Spleen (tissue), 11 donors: ENCODE measurements at regions not wholly inside any gene's neighbourhood (a gene's known extent, or its start where the extent isn't known, plus 50 kb on each side); places are given as distances from the start of the nearest gene placed in this dataset.

ENCODE experiments used
- DNase-seq: peaks from one replicate; pipeline ENCODE4 v3.0.0-alpha.2; 2020
- H3K27ac ChIP-seq, 8 donors: fragments of 200-600 bp; sonication (generic) in 7 of 8; 1 replicate in 4 of 8; 2 replicates in 4 of 8; pipeline versions ENCODE4 v1.5.0 to v1.8.0; 2016 to 2021; ENCODE audit warnings: inconsistent platforms in 4 of 8, mild to moderate bottlenecking in 4 of 8, moderate library complexity in 1 of 8
- H3K27me3 ChIP-seq, 7 donors: fragments of 200-600 bp; sonication (generic) in 6 of 7; replicated peaks in 1 of 7; 1 replicate in 4 of 7; 2 replicates in 3 of 7; pipeline versions ENCODE4 v1.5.0 to v1.8.0; 2016 to 2021; ENCODE audit warnings: inconsistent platforms in 3 of 7, mild to moderate bottlenecking in 1 of 7
- H3K36me3 ChIP-seq, 6 donors: fragments of 200-600 bp; sonication (generic) in 5 of 6; 1 replicate in 4 of 6; 2 replicates in 2 of 6; pipeline versions ENCODE4 v1.5.0 to v1.8.0; 2016 to 2021; ENCODE audit warnings: inconsistent platforms in 2 of 6
- H3K4me1 ChIP-seq, 6 donors: fragments of 200-600 bp; sonication (generic) in 5 of 6; 1 replicate in 3 of 6; 2 replicates in 3 of 6; pipeline versions ENCODE4 v1.5.0 to v1.8.0; 2016 to 2021; ENCODE audit warnings: inconsistent platforms in 3 of 6
- H3K4me3 ChIP-seq, 8 donors: fragments of 200-600 bp; sonication (generic) in 7 of 8; 1 replicate in 4 of 8; 2 replicates in 4 of 8; pipeline versions ENCODE4 v1.5.0 to v1.8.0; 2016 to 2021; ENCODE audit warnings: inconsistent platforms in 4 of 8, mild to moderate bottlenecking in 4 of 8, moderate library complexity in 2 of 8
- H3K9me3 ChIP-seq, 8 donors: fragments of 200-600 bp; sonication (generic) in 7 of 8; 1 replicate in 4 of 8; 2 replicates in 4 of 8; pipeline versions ENCODE4 v1.5.0 to v1.8.0; 2016 to 2021; ENCODE audit warnings: inconsistent platforms in 4 of 8
- CTCF ChIP-seq, 11 experiments: fragments of 200-600 bp in 7 of 11; fragments of 450-650 bp in 4 of 11; sonication (generic) in 4 of 11; IDR thresholded peaks in 8 of 11; conservative IDR thresholded peaks in 3 of 11; 1 replicate in 7 of 11; 2 replicates in 4 of 11; pipeline versions ENCODE4 v1.4.0 to v1.8.0; 2016 to 2021; ENCODE audit warnings: antibody characterized with exemption in 11 of 11, inconsistent platforms in 4 of 11, mild to moderate bottlenecking in 1 of 11
- POLR2A ChIP-seq, 3 donors: fragments of 450-650 bp; IDR thresholded peaks; one replicate each; pipeline ENCODE4 v1.5.1; 2017; ENCODE audit warnings: antibody characterized with exemption in 3 of 3, mild to moderate bottlenecking in 1 of 3
- POLR2AphosphoS5 ChIP-seq, 3 donors: sonication (generic); formaldehyde crosslinking; IDR thresholded peaks; one replicate each; pipeline ENCODE4 v1.5.1; 2017; ENCODE audit warnings: antibody characterized with exemption in 3 of 3
- WGBS, 5 donors: extraction: QIAGEN DNeasy Blood & Tissue Kit in 3 of 5; methylation state at CpG; one replicate each; pipeline versions ENCODE4 v1.1.5 to v1.1.7; 2013 to 2018; 5-methylcytosine and 5-hydroxymethylcytosine counted together
- intact Hi-C: fragments of 100-400 bp; cut with DNase I; formaldehyde crosslinking; loops from one replicate; pipeline ENCODE4 v1.15.0; 2023; ENCODE audit warnings: low total_unique reads
- donor health status: healthy with polysubstance abuse.
- donor health status: DM: no; HTN: no; CAD: no; lungs with moderate emphysema.
- donor health status: DM: no; HTN: no; CAD: no.
- donor health status: Bipolar disorder and iron deficiency.
- donor health status: healthy.
- donor health status: DM: no; HTN: no; CAD: no.
- donor health status: DM: yes; HTN: yes; CAD: no.

GRCh38 chr2:47265158-47265557, 88.8 kb upstream of the CALM2 start:
- WGBS, 5 donors, result 70 to 84% (median 81%) methylated on average over 8 of the region's 8 CpGs
- Histone ChIP-seq H3K27ac (no peak overlapping the region), H3K27me3 (no peaks in the 10 kb centered on the region), H3K4me3 (no peak overlapping the region), H3K4me1 (peaks cover 0 to 17% (median 6%) of the 10 kb centered on the region in 6 donors), H3K36me3 (no peaks in the 10 kb centered on the region), H3K9me3 (no peaks in the 10 kb centered on the region)
- no peak for TF ChIP-seq CTCF (IDR thresholded peaks at IDR 0.05 in 8 of 11, conservative IDR thresholded peaks at IDR 0.05 in 3 of 11)
- no peak for TF ChIP-seq POLR2A (IDR thresholded peaks at IDR 0.05)
- no peak for TF ChIP-seq POLR2AphosphoS5 (IDR thresholded peaks at IDR 0.05)
- DNase-seq, result no peak
- intact Hi-C loops, result no loop called here

- Histone ChIP-seq H3K27me3 (no peaks in the 10 kb centered on the region), H3K4me1 (peaks cover 0 to 14% (median 6%) of the 10 kb centered on the region in 6 donors), H3K4me3 (no peak overlapping the region), H3K36me3 (no peaks in the 10 kb centered on the region), H3K9me3 (no peaks in the 10 kb centered on the region), H3K27ac (no peak overlapping the region)
- no peak for TF ChIP-seq CTCF (IDR thresholded peaks at IDR 0.05 in 8 of 11, conservative IDR thresholded peaks at IDR 0.05 in 3 of 11)
- no peak for TF ChIP-seq POLR2A (IDR thresholded peaks at IDR 0.05)
- no peak for TF ChIP-seq POLR2AphosphoS5 (IDR thresholded peaks at IDR 0.05)
- DNase-seq, result no peak
- 91 to 100% (median 97%) methylated on average over 7 to 8 of the region's 8 CpGs for WGBS, 5 donors
- intact Hi-C loops, result no loop called here
Observed at GRCh38 chr2:47264686-47265085, 88.4 kb upstream of the CALM2 start.

DNA sequence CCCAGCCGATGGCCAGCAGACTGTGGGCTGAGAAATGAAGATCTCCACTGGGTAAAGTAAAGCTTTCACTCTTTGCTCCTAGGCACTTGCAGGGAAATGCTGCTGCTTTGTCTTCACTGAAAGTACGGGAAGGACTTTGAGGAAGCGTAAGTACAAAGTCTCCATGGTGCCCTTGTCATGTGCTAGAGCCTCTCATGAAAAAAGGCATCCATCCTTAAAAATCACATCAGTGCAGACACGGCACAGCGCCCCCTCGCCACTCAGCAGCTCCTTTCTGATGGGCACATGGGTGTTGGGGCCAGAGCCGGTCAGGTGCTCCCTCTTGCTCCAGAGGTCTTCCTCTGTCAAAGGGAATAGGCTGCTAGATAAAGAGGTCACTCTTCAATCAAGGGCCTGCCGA, 87.8 kb upstream of the CALM2 start:
- DNase-seq, result no peak
- TF ChIP-seq CTCF (IDR thresholded peaks at IDR 0.05 in 8 of 11, conservative IDR thresholded peaks at IDR 0.05 in 3 of 11) (no peak), POLR2A (IDR thresholded peaks at IDR 0.05) (no peak), POLR2AphosphoS5 (IDR thresholded peaks at IDR 0.05) (no peak)
- no peaks in the 10 kb centered on the region for H3K36me3 ChIP-seq
- no peak overlapping the region for H3K4me3 ChIP-seq
- no peaks in the 10 kb centered on the region for H3K9me3 ChIP-seq
- peaks cover 0 to 9% (median under 1%) of the 10 kb centered on the region in 6 donors for H3K4me1 ChIP-seq
- no peak overlapping the region for H3K27ac ChIP-seq
- WGBS, 5 donors, result 76 to 89% (median 82%) methylated on average over 8 of the region's 8 CpGs
- intact Hi-C loops, result no loop called here
- no peaks in the 10 kb centered on the region for H3K27me3 ChIP-seq

DNA sequence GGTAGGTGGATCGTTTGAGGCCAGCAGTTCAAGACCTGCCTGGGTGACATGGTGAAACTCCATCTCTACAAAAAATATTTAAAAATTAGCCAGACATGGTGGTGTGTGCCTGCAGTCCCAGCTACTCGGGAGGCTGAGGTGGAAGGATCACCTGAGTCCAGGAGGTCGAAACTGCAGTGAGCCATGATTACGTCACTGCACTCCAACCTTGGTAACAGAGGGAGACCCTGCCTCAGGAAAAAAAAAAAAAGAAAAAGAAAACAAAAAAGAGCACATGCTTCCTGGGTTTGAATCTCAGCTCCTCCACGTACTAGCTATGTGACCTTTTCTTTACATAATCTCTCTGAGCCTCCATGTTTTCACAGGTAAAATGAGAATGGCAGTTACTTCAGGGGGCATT, 86.3 kb upstream of the CALM2 start:
- no peaks in the 10 kb centered on the region for H3K9me3 ChIP-seq
- no peak overlapping the region for H3K4me3 ChIP-seq
- intact Hi-C loops, result no loop called here
- H3K27me3 ChIP-seq, result no peaks in the 10 kb centered on the region
- TF ChIP-seq CTCF (IDR thresholded peaks at IDR 0.05 in 8 of 11, conservative IDR thresholded peaks at IDR 0.05 in 3 of 11), result no peak
- TF ChIP-seq POLR2A (IDR thresholded peaks at IDR 0.05), result no peak
- no peak for TF ChIP-seq POLR2AphosphoS5 (IDR thresholded peaks at IDR 0.05)
- no peak overlapping the region for H3K27ac ChIP-seq
- H3K36me3 ChIP-seq, result no peaks in the 10 kb centered on the region
- WGBS, 5 donors, result 88 to 97% (median 93%) methylated on average over 5 of the region's 5 CpGs
- no peak for DNase-seq
- peaks cover 0 to 4% (median 0%) of the 10 kb centered on the region in 6 donors for H3K4me1 ChIP-seq
